NT2/D1 (cell line): ENCODE measurements at regions not wholly inside any gene's neighbourhood (a gene's known extent, or its start where the extent isn't known, plus 50 kb on each side); places are given as distances from the start of the nearest gene placed in this dataset.

Experiments used
- DNase-seq: peaks from one replicate; pipeline ENCODE4 v3.0.0-alpha.2; 2011; ENCODE audit warnings: low read depth, low spot score
- H3K27me3 ChIP-seq: 2 replicates; pipeline ENCODE4 v1.6.0; 2011; ENCODE audit warnings: mild to moderate bottlenecking; ENCODE audit not compliant: insufficient read length, insufficient read depth
- H3K36me3 ChIP-seq: 2 replicates; pipeline ENCODE4 v1.6.1; 2011; ENCODE audit warnings: mild to moderate bottlenecking, low read length, mixed read lengths; ENCODE audit not compliant: insufficient read depth, insufficient read length
- H3K4me1 ChIP-seq: 2 replicates; pipeline ENCODE4 v1.5.1; 2011; ENCODE audit not compliant: insufficient read depth, insufficient read length
- H3K4me3 ChIP-seq: 2 replicates; pipeline ENCODE4 v1.5.1; 2011; ENCODE audit warnings: low read depth; ENCODE audit not compliant: insufficient read length
- H3K9ac ChIP-seq: 2 replicates; pipeline ENCODE4 v1.6.0; 2011; ENCODE audit warnings: low read depth; ENCODE audit not compliant: insufficient read length
- H3K9me3 ChIP-seq: 2 replicates; pipeline ENCODE4 v1.5.1; 2011; ENCODE audit warnings: mild to moderate bottlenecking, low read length; ENCODE audit not compliant: insufficient read depth
- SUZ12 ChIP-seq: IDR thresholded peaks from 2 replicates; pipeline ENCODE4 v1.6.1; 2011; ENCODE audit not compliant: insufficient read length, insufficient read depth; ENCODE audit errors: extremely low read depth
- YY1 ChIP-seq: IDR thresholded peaks from 2 replicates; pipeline ENCODE4 v1.6.1; 2011; ENCODE audit not compliant: insufficient read length, insufficient read depth
- ZNF274 ChIP-seq: IDR thresholded peaks from 2 replicates; pipeline ENCODE4 v1.6.1; 2011; ENCODE audit warnings: mild to moderate bottlenecking, low read depth, low read length

GRCh38 chr21:38957575-38958322 is 152.0 kb downstream of the ETS2 start:
- Histone ChIP-seq H3K4me1 (no peaks in the 10 kb centered on the region), H3K36me3 (no peaks in the 10 kb centered on the region), H3K9me3 (peaks cover 6% of the 10 kb centered on the region; the same call in 1 of the 2 replicates), H3K9ac (no peak overlapping the region), H3K27me3 (no peaks in the 10 kb centered on the region), H3K4me3 (no peak overlapping the region)
- TF ChIP-seq YY1 (no peak), SUZ12 (no peak), ZNF274 (no peak)
- no peak for DNase-seq

- no peak for DNase-seq
- H3K27me3 ChIP-seq = no peaks in the 10 kb centered on the region
- no peaks in the 10 kb centered on the region; the same call in 1 of the 2 replicates for H3K9me3 ChIP-seq
- no peaks in the 10 kb centered on the region for H3K36me3 ChIP-seq
- no peak overlapping the region for H3K4me3 ChIP-seq
- H3K9ac ChIP-seq = no peak overlapping the region
- H3K4me1 ChIP-seq = no peaks in the 10 kb centered on the region
- TF ChIP-seq ZNF274 (no peak), SUZ12 (no peak)
Observed at GRCh38 chr21:38956856-38957571, 151.3 kb downstream of the ETS2 start.

- Histone ChIP-seq H3K4me1 (no peaks in the 10 kb centered on the region), H3K36me3 (no peaks in the 10 kb centered on the region), H3K4me3 (no peak overlapping the region), H3K9me3 (no peaks in the 10 kb centered on the region), H3K9ac (no peak overlapping the region), H3K27me3 (no peaks in the 10 kb centered on the region)
- TF ChIP-seq ZNF274 = no peak
- TF ChIP-seq SUZ12 = no peak
- no peak for TF ChIP-seq YY1
- no peak for DNase-seq
Observed at GRCh38 chr21:38956521-38956855, 150.8 kb downstream of the ETS2 start.

GRCh38 chr21:38956007-38956406 is 150.3 kb downstream of the ETS2 start:
- H3K4me3 ChIP-seq = no peak overlapping the region
- H3K27me3 ChIP-seq = no peaks in the 10 kb centered on the region
- no peak for DNase-seq
- TF ChIP-seq SUZ12 (no peak), ZNF274 (no peak), YY1 (no peak)
- H3K9me3 ChIP-seq = no peaks in the 10 kb centered on the region
- H3K36me3 ChIP-seq = no peaks in the 10 kb centered on the region
- no peak overlapping the region for H3K9ac ChIP-seq
- no peaks in the 10 kb centered on the region for H3K4me1 ChIP-seq

GRCh38 chr21:38955495-38955894 is 149.8 kb downstream of the ETS2 start:
- Histone ChIP-seq H3K4me3 (no peak overlapping the region), H3K27me3 (no peaks in the 10 kb centered on the region), H3K9me3 (no peaks in the 10 kb centered on the region), H3K4me1 (no peaks in the 10 kb centered on the region), H3K9ac (no peak overlapping the region), H3K36me3 (no peaks in the 10 kb centered on the region)
- no peak for TF ChIP-seq ZNF274
- TF ChIP-seq SUZ12 = no peak
- TF ChIP-seq YY1 = no peak
- no peak for DNase-seq

- no peaks in the 10 kb centered on the region for H3K27me3 ChIP-seq
- no peaks in the 10 kb centered on the region for H3K9me3 ChIP-seq
- H3K9ac ChIP-seq = no peak overlapping the region
- no peaks in the 10 kb centered on the region for H3K4me1 ChIP-seq
- TF ChIP-seq YY1 (no peak), ZNF274 (no peak), SUZ12 (no peak)
- no peak overlapping the region for H3K4me3 ChIP-seq
- DNase-seq = no peak
- H3K36me3 ChIP-seq = no peaks in the 10 kb centered on the region
Observed at GRCh38 chr21:38954588-38955004, 148.9 kb downstream of the ETS2 start.

GRCh38 chr21:38953516-38953915 is 147.8 kb downstream of the ETS2 start:
- TF ChIP-seq YY1 (no peak), SUZ12 (no peak), ZNF274 (no peak)
- Histone ChIP-seq H3K9me3 (no peaks in the 10 kb centered on the region; the same call in 1 of the 2 replicates), H3K36me3 (no peaks in the 10 kb centered on the region), H3K4me3 (no peak overlapping the region), H3K4me1 (no peaks in the 10 kb centered on the region), H3K27me3 (peaks cover 5% of the 10 kb centered on the region), H3K9ac (no peak overlapping the region)
- no peak for DNase-seq
